Lung (tissue), 11 donors: ENCODE measurements at regions not wholly inside any gene's neighbourhood (a gene's known extent, or its start where the extent isn't known, plus 50 kb on each side); places are given as distances from the start of the nearest gene placed in this dataset.
"Not testable (repeated sequence)": the region's sequence is repeated elsewhere in the genome, so short reads cannot be mapped to it uniquely, and the experiment has no call there.

ENCODE experiments used
- ATAC-seq: fragments of 200-7000 bp; cut with Tn5 transposase; one replicate; pipeline ENCODE4 v1.9.1; 2020; ENCODE audit warnings: moderate number of reproducible peaks; ENCODE audit not compliant: insufficient read depth, low FRiP score
- DNase-seq, 3 donors: peaks; one replicate each; pipeline ENCODE4 v3.0.0-alpha.2; 2013 to 2017
- H3K27ac ChIP-seq, 2 donors: one replicate each; pipeline ENCODE4 v1.5.1; 2013; ENCODE audit warnings: mild to moderate bottlenecking in 2 of 2, moderate library complexity in 2 of 2, control low read depth in 1 of 2, inconsistent platforms in 1 of 2, low read depth in 1 of 2, low read length in 1 of 2
- H3K27me3 ChIP-seq, 3 donors: one replicate each; pipeline ENCODE4 v1.5.1; 2013; ENCODE audit warnings: low read length in 2 of 3; ENCODE audit not compliant: control insufficient read depth in 3 of 3, insufficient read depth in 3 of 3
- H3K36me3 ChIP-seq, 4 donors: one replicate each; pipeline ENCODE4 v1.5.1; 2013; ENCODE audit warnings: low read length in 4 of 4, mild to moderate bottlenecking in 1 of 4, moderate library complexity in 1 of 4; ENCODE audit not compliant: control insufficient read depth in 4 of 4, insufficient read depth in 4 of 4
- H3K4me1 ChIP-seq, 5 donors: one replicate each; pipeline ENCODE4 v1.5.1; 2013; ENCODE audit warnings: low read length in 5 of 5, mild to moderate bottlenecking in 2 of 5, moderate library complexity in 1 of 5; ENCODE audit not compliant: control insufficient read depth in 5 of 5, insufficient read depth in 5 of 5
- H3K4me3 ChIP-seq: one replicate; pipeline ENCODE4 v1.5.1; 2013; ENCODE audit warnings: mild to moderate bottlenecking, control low read depth, moderate library complexity
- H3K9ac ChIP-seq, 2 donors: one replicate each; pipeline ENCODE4 v1.5.1; 2013; ENCODE audit warnings: low read length in 2 of 2, control low read depth in 1 of 2; ENCODE audit not compliant: insufficient read depth in 1 of 2
- H3K9me3 ChIP-seq, 4 donors: one replicate each; pipeline ENCODE4 v1.5.1; 2013; ENCODE audit warnings: low read length in 3 of 4, mild to moderate bottlenecking in 1 of 4, moderate library complexity in 1 of 4; ENCODE audit not compliant: control insufficient read depth in 4 of 4, insufficient read depth in 3 of 4
- CTCF ChIP-seq: IDR thresholded peaks from 2 replicates; pipeline ENCODE4 v1.5.1; 2012; ENCODE audit warnings: mild to moderate bottlenecking; ENCODE audit errors: control extremely low read depth, extremely low read depth
- WGBS, 2 donors: extraction: QIAGEN DNeasy Blood & Tissue Kit; methylation state at CpG; one replicate each; pipeline ENCODE4 v1.1.7; 2013; 5-methylcytosine and 5-hydroxymethylcytosine counted together
- donor health status: control.
- donor health status: control.
- donor health status: Bipolar disorder and iron deficiency.
- donor health status: healthy.
- donor health status: DM: yes; HTN: yes; CAD: no.

GRCh38 chr12:5280086-5280485 lies 151.8 kb upstream of the NTF3 start:
- WGBS, 2 donors = 89 to 93% methylated on average over 5 of the region's 5 CpGs

GRCh38 chr12:5290368-5290767 lies 141.5 kb upstream of the NTF3 start:
- DNase-seq, H3K4me3 ChIP-seq, H3K36me3 ChIP-seq, H3K27ac ChIP-seq, H3K4me1 ChIP-seq, ATAC-seq, H3K9me3 ChIP-seq, H3K9ac ChIP-seq, H3K27me3 ChIP-seq: not testable (repeated sequence)
- 70 to 77% methylated on average over 16 to 21 of the region's 21 CpGs for WGBS, 2 donors

More at GRCh38 chr12:5280086-5280485, 151.8 kb upstream of the NTF3 start:
- peaks cover 0 to 1% (median 0%) of the 10 kb centered on the region in 5 donors for H3K4me1 ChIP-seq
- no peaks in the 10 kb centered on the region for H3K27me3 ChIP-seq
- no peaks in the 10 kb centered on the region for H3K36me3 ChIP-seq
- DNase-seq = no peak
- peaks cover 0 to 4% (median 0%) of the 10 kb centered on the region in 4 donors for H3K9me3 ChIP-seq
- TF ChIP-seq CTCF = no peak
- no peak overlapping the region for H3K4me3 ChIP-seq
- ATAC-seq = no peak
- no peak overlapping the region for H3K9ac ChIP-seq
- H3K27ac ChIP-seq = no peak overlapping the region

- no peaks in the 10 kb centered on the region for H3K27me3 ChIP-seq
- no peak overlapping the region for H3K9ac ChIP-seq
- peaks cover 0 to 16% (median 5%) of the 10 kb centered on the region in 5 donors for H3K4me1 ChIP-seq
- ATAC-seq = no peak
- H3K4me3 ChIP-seq = no peak overlapping the region
- TF ChIP-seq CTCF = no peak
- no peaks in the 10 kb centered on the region for H3K36me3 ChIP-seq
- 79 to 92% methylated on average over 5 of the region's 5 CpGs for WGBS, 2 donors
- no peak for DNase-seq
- no peak overlapping the region for H3K27ac ChIP-seq
- H3K9me3 ChIP-seq = no peaks in the 10 kb centered on the region
These were observed 139.3 kb upstream of the NTF3 start for GRCh38 chr12:5292651-5293050.

GRCh38 chr12:5293773-5294172 lies 138.1 kb upstream of the NTF3 start:
- no peak for TF ChIP-seq CTCF
- Histone ChIP-seq H3K4me3 (no peak overlapping the region), H3K4me1 (peaks cover 0 to 16% (median 5%) of the 10 kb centered on the region in 5 donors), H3K9ac (no peak overlapping the region), H3K9me3 (no peaks in the 10 kb centered on the region), H3K27me3 (no peaks in the 10 kb centered on the region), H3K27ac (no peak overlapping the region), H3K36me3 (no peaks in the 10 kb centered on the region)
- ATAC-seq = no peak
- DNase-seq = no peak
- WGBS, 2 donors = 85 to 94% methylated on average over 2 of the region's 2 CpGs
